Loucy (cell line): ENCODE measurements at regions not wholly inside any gene's neighbourhood (a gene's known extent, or its start where the extent isn't known, plus 50 kb on each side); places are given as distances from the start of the nearest gene placed in this dataset.

Source experiments
- EZH2phosphoT487 ChIP-seq: fragments of 200-600 bp; IDR thresholded peaks from 2 replicates; pipeline ENCODE4 v1.6.1; 2018; ENCODE audit warnings: antibody characterized with exemption, mild to moderate bottlenecking, moderate library complexity, borderline replicate concordance
- TF ChIP-seq, protein P1 (sequence below): fragments of 200-600 bp; sonication (generic); conservative IDR thresholded peaks from 2 replicates; pipeline ENCODE4 v1.5.1; 2014; ENCODE audit warnings: mild to moderate bottlenecking, antibody characterized with exemption, low read length

DNA sequence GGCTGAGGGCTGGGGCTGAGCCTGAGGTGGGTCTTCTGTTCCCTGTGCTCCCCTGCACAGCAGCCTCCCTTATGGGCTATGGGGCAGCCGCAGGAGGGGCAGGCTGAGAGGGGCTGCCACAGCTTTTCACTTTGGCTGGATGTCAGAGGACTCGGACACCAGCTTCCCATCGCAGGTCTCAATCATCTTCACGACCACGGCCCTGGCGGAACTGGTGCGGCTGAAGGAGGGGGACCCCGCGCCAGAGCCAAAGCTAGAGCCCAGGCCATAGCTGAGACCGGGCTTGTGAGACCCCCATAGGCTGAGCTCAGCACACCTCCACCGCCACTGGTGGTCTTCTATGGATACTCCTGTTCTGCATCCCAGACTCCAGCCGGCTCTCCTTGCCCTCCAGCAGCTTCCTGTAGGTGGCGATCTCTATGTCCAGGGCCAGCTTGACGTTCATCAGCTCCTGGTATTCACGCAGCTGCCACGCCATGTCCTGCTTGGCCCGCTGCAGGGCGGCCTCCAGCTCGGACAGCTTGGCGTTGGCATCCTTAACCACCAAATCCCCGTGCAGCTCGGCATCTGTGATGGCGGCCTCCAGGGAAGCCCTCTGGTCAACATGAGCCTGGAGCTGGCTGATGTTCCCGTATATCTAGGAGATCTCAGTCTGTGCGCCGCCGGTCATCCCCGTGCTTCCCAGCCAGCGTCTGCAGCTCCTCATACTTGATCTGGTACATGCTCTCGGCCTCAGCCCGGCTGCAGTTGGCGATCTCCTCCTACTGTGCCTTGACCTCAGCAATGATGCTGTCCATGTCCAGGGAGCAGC, 181.7 kb upstream of the SYNPR start:
- TF ChIP-seq, protein P1, sequence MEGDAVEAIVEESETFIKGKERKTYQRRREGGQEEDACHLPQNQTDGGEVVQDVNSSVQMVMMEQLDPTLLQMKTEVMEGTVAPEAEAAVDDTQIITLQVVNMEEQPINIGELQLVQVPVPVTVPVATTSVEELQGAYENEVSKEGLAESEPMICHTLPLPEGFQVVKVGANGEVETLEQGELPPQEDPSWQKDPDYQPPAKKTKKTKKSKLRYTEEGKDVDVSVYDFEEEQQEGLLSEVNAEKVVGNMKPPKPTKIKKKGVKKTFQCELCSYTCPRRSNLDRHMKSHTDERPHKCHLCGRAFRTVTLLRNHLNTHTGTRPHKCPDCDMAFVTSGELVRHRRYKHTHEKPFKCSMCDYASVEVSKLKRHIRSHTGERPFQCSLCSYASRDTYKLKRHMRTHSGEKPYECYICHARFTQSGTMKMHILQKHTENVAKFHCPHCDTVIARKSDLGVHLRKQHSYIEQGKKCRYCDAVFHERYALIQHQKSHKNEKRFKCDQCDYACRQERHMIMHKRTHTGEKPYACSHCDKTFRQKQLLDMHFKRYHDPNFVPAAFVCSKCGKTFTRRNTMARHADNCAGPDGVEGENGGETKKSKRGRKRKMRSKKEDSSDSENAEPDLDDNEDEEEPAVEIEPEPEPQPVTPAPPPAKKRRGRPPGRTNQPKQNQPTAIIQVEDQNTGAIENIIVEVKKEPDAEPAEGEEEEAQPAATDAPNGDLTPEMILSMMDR: no peak
- TF ChIP-seq EZH2phosphoT487: no peak
